Gastrocnemius medialis (tissue), 4 donors: ENCODE measurements at regions not wholly inside any gene's neighbourhood (a gene's known extent, or its start where the extent isn't known, plus 50 kb on each side); places are given as distances from the start of the nearest gene placed in this dataset.

Source experiments
- ATAC-seq, 2 donors: fragments of 150-250 bp; one replicate each; pipeline ENCODE4 v1.9.1; 2016
- DNase-seq, 2 donors: peaks; one replicate each; pipeline ENCODE4 v3.0.0-alpha.2; 2019
- H3K27ac ChIP-seq, 4 donors: fragments of 200-600 bp; sonication (generic); 1 replicate in 1 of 4; 2 replicates in 3 of 4; pipeline ENCODE4 v1.5.1; 2016 to 2018; ENCODE audit warnings: mild to moderate bottlenecking in 2 of 4, moderate library complexity in 1 of 4
- H3K27me3 ChIP-seq, 3 donors: fragments of 200-600 bp; sonication (generic) in 2 of 3; 1 replicate in 1 of 3; 2 replicates in 2 of 3; pipeline versions ENCODE4 v1.5.1 to v1.6.0; 2016 to 2019; ENCODE audit warnings: mild to moderate bottlenecking in 1 of 3, moderate library complexity in 1 of 3
- H3K36me3 ChIP-seq, 2 donors: fragments of 200-600 bp; sonication (generic) in 1 of 2; one replicate each; pipeline ENCODE4 v1.5.1; 2017 to 2018
- H3K4me1 ChIP-seq, 2 donors: fragments of 200-600 bp; sonication (generic) in 1 of 2; one replicate each; pipeline ENCODE4 v1.5.1; 2016 to 2017; ENCODE audit warnings: mild to moderate bottlenecking in 2 of 2
- H3K4me3 ChIP-seq, 4 donors: fragments of 200-600 bp; sonication (generic) in 3 of 4; 1 replicate in 1 of 4; 2 replicates in 3 of 4; pipeline ENCODE4 v1.5.1; 2016 to 2019; ENCODE audit warnings: mild to moderate bottlenecking in 2 of 4
- H3K9me3 ChIP-seq, 3 donors: fragments of 200-600 bp; sonication (generic) in 2 of 3; 1 replicate in 1 of 3; 2 replicates in 2 of 3; pipeline ENCODE4 v1.5.1; 2016 to 2019
- CTCF ChIP-seq, 5 experiments: fragments of 450-650 bp in 3 of 5; fragments of 200-600 bp in 2 of 5; sonication (generic) in 2 of 5; IDR thresholded peaks in 4 of 5; conservative IDR thresholded peaks in 1 of 5; 1 replicate in 4 of 5; 2 replicates in 1 of 5; pipeline ENCODE4 v1.5.1; 2016 to 2019; ENCODE audit warnings: antibody characterized with exemption in 5 of 5, mild to moderate bottlenecking in 3 of 5, moderate library complexity in 3 of 5
- POLR2A ChIP-seq, 2 donors: fragments of 450-650 bp; IDR thresholded peaks; one replicate each; pipeline ENCODE4 v1.6.1; 2017; ENCODE audit warnings: antibody characterized with exemption in 2 of 2, mild to moderate bottlenecking in 2 of 2, moderate library complexity in 2 of 2
- in situ Hi-C, 4 donors: fragments of 200-750 bp; cut with MboI; loops; one replicate each; pipeline versions ENCODE4 v1.15.0 to v1.8.0; 2017; ENCODE audit warnings: low sequenced_read_pairs in 4 of 4
- intact Hi-C: fragments of 100-400 bp; cut with DNase I; formaldehyde crosslinking; loops from one replicate; pipeline ENCODE4 v1.15.1; 2023; ENCODE audit warnings: low total_unique reads

DNA sequence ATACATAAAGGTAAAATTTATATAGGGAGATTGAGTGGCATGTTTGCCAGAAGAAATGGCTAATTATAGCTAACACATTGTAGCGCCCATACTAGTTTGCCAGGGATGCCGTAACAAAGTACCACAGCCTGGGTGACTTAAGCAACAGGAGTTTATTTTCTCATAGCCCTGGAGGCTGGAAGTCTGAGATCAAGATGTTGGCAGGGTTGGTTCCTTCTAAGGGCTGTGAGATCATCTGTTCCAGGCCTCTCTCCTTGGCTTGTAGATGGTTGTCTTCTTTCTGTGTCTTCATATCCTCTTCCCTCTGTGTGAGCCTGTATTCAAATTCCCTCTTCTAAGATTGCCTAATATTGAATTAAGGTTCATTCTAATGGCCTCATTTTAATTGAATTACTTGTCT, 417.5 kb upstream of the OPRM1 start:
- intact Hi-C loops (no loop called here), in situ Hi-C loops (no loop called here)
- H3K4me1 ChIP-seq: no peaks in the 10 kb centered on the region
- H3K27ac ChIP-seq: no peak overlapping the region
- ATAC-seq: no peak
- H3K9me3 ChIP-seq: no peaks in the 10 kb centered on the region
- no peak for DNase-seq
- H3K4me3 ChIP-seq: no peak overlapping the region
- no peaks in the 10 kb centered on the region for H3K27me3 ChIP-seq
- TF ChIP-seq POLR2A (IDR thresholded peaks at IDR 0.05): no peak
- TF ChIP-seq CTCF (IDR thresholded peaks at IDR 0.05 in 4 of 5, conservative IDR thresholded peaks at IDR 0.05 in 1 of 5): no peak
- H3K36me3 ChIP-seq: no peaks in the 10 kb centered on the region

DNA sequence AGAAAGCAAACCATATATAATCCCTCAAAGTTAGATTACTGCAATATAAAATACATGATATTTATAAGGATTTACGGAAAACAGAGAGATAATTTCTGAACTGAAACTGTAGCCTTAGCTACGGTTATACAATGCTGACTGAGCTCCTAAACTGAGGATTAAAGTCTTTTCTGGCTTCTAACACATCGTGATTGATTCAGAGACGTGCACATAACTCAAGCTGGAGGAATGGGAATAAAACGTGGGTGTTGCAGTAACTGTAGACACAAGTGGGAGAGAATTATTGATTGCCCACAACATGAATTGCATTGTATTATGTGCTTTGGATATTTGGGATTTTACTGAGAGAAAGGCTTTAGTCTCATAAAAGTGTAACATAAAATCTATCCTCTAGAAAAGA, 418.0 kb upstream of the OPRM1 start:
- ATAC-seq (no peak), DNase-seq (no peak)
- in situ Hi-C loops: no loop called here
- H3K27me3 ChIP-seq: no peaks in the 10 kb centered on the region
- H3K4me1 ChIP-seq: no peaks in the 10 kb centered on the region
- no peak overlapping the region for H3K27ac ChIP-seq
- TF ChIP-seq POLR2A (IDR thresholded peaks at IDR 0.05) (no peak), CTCF (IDR thresholded peaks at IDR 0.05 in 4 of 5, conservative IDR thresholded peaks at IDR 0.05 in 1 of 5) (no peak)
- intact Hi-C loops: no loop called here
- no peaks in the 10 kb centered on the region for H3K9me3 ChIP-seq
- no peak overlapping the region for H3K4me3 ChIP-seq
- no peaks in the 10 kb centered on the region for H3K36me3 ChIP-seq

DNA sequence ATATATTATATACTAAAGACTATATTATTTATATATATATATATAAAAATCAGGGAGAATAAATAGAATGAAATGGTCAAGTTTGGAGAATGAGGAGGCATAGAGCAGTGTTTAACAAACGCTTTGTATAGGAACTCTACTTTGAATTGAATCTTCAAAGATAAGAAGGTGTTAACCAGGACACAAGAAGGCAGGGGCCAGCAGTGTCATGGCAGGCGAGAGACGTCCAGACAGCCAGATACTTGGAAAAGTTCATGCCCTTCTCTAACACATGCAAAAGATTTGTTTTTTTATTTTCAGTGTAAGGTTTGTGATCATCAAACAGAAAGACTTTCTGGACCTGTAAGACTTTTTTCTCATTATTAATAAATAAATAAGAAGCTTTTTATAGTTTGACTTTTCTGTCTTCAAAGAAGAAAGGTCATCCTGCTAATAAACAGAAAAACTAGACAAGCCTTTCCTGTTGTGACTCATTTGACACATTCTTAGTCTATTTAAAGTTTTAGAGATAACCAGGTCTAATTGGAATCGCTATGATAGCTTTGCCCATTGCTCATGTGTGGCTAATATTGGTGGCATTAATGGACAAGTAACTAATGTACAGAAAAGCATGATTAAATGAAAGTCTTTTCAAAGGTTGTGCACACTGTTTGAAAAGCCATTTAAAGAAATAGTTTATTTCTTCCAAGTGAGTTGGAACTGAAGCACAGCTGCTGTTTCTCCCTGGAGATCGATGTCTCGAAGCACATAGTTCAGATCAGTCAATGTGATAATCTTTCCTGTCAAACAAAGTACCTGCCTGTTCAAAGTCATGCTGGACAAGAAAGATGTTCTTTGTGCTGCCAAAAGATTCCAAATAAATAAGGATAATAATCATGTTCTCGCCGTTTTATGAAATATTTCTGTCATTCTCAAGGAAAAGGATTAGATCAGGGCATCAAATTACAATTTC, 420.4 kb upstream of the OPRM1 start:
- DNase-seq (no peak), ATAC-seq (no peak)
- no peaks in the 10 kb centered on the region for H3K36me3 ChIP-seq
- no peaks in the 10 kb centered on the region for H3K9me3 ChIP-seq
- intact Hi-C loops: no loop called here
- H3K4me1 ChIP-seq: no peaks in the 10 kb centered on the region
- H3K4me3 ChIP-seq: no peak overlapping the region
- no peak overlapping the region for H3K27ac ChIP-seq
- TF ChIP-seq POLR2A (IDR thresholded peaks at IDR 0.05): no peak
- no peak for TF ChIP-seq CTCF (IDR thresholded peaks at IDR 0.05 in 4 of 5, conservative IDR thresholded peaks at IDR 0.05 in 1 of 5)
- in situ Hi-C loops: no loop called here
- H3K27me3 ChIP-seq: no peaks in the 10 kb centered on the region

GRCh38 chr6:153616506-153616905, 422.5 kb upstream of the OPRM1 start:
- no peak for TF ChIP-seq CTCF (IDR thresholded peaks at IDR 0.05 in 4 of 5, conservative IDR thresholded peaks at IDR 0.05 in 1 of 5)
- no peak for TF ChIP-seq POLR2A (IDR thresholded peaks at IDR 0.05)
- in situ Hi-C loops (no loop called here), intact Hi-C loops (no loop called here)
- Histone ChIP-seq H3K4me1 (no peaks in the 10 kb centered on the region), H3K27ac (no peak overlapping the region), H3K4me3 (no peak overlapping the region), H3K36me3 (no peaks in the 10 kb centered on the region), H3K9me3 (no peaks in the 10 kb centered on the region), H3K27me3 (no peaks in the 10 kb centered on the region)
- DNase-seq (no peak), ATAC-seq (no peak)
